ENCODE measurements at regions not wholly inside any gene's neighbourhood (a gene's known extent, or its start where the extent isn't known, plus 50 kb on each side); places are given as distances from the start of the nearest gene placed in this dataset.

GRCh38 chr1:30610917-30611316, 112.5 kb downstream of the MATN1 start:
- H3K27me3 ChIP-seq: peaks cover 18% of the 10 kb centered on the region
- no peak for TF ChIP-seq CTCF (IDR thresholded peaks at IDR 0.05)
- no peaks in the 10 kb centered on the region for H3K9me3 ChIP-seq
- H3K27ac ChIP-seq: no peak overlapping the region
- H3K36me3 ChIP-seq: no peaks in the 10 kb centered on the region
- H3K4me1 ChIP-seq (ENCODE audit: control insufficient read depth in 1 of 2, insufficient read depth in 1 of 2, low read depth in 1 of 2, low read length in 1 of 2): no peaks in the 10 kb centered on the region
- no peak overlapping the region for H3K4me3 ChIP-seq (ENCODE audit: low read depth in 1 of 2, low read length in 1 of 2)

GRCh38 chr1:30609999-30610345, 113.4 kb downstream of the MATN1 start:
- Histone ChIP-seq H3K4me1 (ENCODE audit: control insufficient read depth in 1 of 2, insufficient read depth in 1 of 2, low read depth in 1 of 2, low read length in 1 of 2) (no peaks in the 10 kb centered on the region), H3K36me3 (no peaks in the 10 kb centered on the region), H3K27me3 (peaks cover 18% of the 10 kb centered on the region), H3K4me3 (ENCODE audit: low read depth in 1 of 2, low read length in 1 of 2) (no peak overlapping the region), H3K9me3 (no peaks in the 10 kb centered on the region), H3K27ac (no peak overlapping the region)
- TF ChIP-seq CTCF (IDR thresholded peaks at IDR 0.05): no peak

- H3K36me3 ChIP-seq: no peaks in the 10 kb centered on the region
- peaks cover 18% of the 10 kb centered on the region for H3K27me3 ChIP-seq
- H3K4me3 ChIP-seq (ENCODE audit: low read depth in 1 of 2, low read length in 1 of 2): no peak overlapping the region
- no peak for TF ChIP-seq CTCF (IDR thresholded peaks at IDR 0.05)
- H3K27ac ChIP-seq: no peak overlapping the region
- no peaks in the 10 kb centered on the region for H3K4me1 ChIP-seq (ENCODE audit: control insufficient read depth in 1 of 2, insufficient read depth in 1 of 2, low read depth in 1 of 2, low read length in 1 of 2)
- no peaks in the 10 kb centered on the region for H3K9me3 ChIP-seq
Measured at GRCh38 chr1:30609336-30609998, 113.9 kb downstream of the MATN1 start.

DNA sequence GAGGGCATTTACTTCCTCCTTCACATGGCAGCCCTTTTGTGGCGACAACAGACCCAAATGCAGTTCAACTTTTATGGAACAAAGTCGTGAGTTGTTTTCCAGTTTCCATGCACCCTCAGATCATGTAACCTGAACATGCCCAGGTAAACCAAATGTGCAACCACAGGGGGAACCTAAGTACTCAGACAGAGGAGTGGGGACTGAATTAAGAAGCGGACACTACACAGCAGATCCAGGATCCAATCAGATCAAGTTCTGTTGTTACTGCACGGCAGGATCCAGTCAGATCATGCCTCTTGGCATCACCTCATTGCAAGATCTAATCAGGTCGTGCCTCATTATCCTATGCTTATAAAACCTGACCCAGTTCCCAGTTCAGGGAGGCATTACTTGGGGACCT, 115.7 kb downstream of the MATN1 start:
- TF ChIP-seq CTCF (IDR thresholded peaks at IDR 0.05): no peak
- no peak overlapping the region for H3K27ac ChIP-seq
- H3K9me3 ChIP-seq: no peaks in the 10 kb centered on the region
- H3K4me1 ChIP-seq (ENCODE audit: control insufficient read depth in 1 of 2, insufficient read depth in 1 of 2, low read depth in 1 of 2, low read length in 1 of 2): no peaks in the 10 kb centered on the region
- H3K4me3 ChIP-seq (ENCODE audit: low read depth in 1 of 2, low read length in 1 of 2): no peak overlapping the region
- no peaks in the 10 kb centered on the region for H3K36me3 ChIP-seq
- peaks cover 18% of the 10 kb centered on the region for H3K27me3 ChIP-seq

DNA sequence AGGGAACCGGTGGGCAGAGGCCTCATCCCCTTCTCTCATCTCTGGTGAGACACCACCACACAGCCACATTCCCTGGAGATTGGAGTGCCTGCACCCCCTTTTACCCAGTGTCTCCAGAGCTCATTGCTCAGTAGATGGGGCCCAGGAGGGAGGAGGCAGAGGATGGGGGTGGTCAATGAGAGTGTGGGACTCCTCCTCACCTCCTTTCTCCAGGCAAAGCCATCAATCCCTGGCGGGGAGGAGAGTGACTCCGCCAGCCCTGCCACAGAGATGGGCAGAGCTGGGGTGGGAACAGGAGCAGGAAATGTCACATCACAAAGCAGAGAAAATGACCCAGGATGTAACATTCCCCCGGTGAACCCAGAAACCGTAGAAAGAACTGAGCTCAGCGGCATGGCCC, 117.2 kb downstream of the MATN1 start:
- Histone ChIP-seq H3K9me3 (no peaks in the 10 kb centered on the region), H3K27ac (no peak overlapping the region), H3K36me3 (no peaks in the 10 kb centered on the region), H3K4me3 (ENCODE audit: low read depth in 1 of 2, low read length in 1 of 2) (no peak overlapping the region), H3K4me1 (ENCODE audit: control insufficient read depth in 1 of 2, insufficient read depth in 1 of 2, low read depth in 1 of 2, low read length in 1 of 2) (no peaks in the 10 kb centered on the region), H3K27me3 (peaks cover 18% of the 10 kb centered on the region)
- TF ChIP-seq CTCF (IDR thresholded peaks at IDR 0.05): no peak
